ENCODE measurements at regions not wholly inside any gene's neighbourhood (a gene's known extent, or its start where the extent isn't known, plus 50 kb on each side); places are given as distances from the start of the nearest gene placed in this dataset.

GRCh38 chr2:224283466-224283965 lies 118.4 kb downstream of the FAM124B start:
- TF ChIP-seq POLR2A (IDR thresholded peaks at IDR 0.05) (no peak), CTCF (IDR thresholded peaks at IDR 0.05) (no peak)

All from gastroesophageal sphincter (tissue), 3 donors.